Adrenal gland (tissue), 5 donors: ENCODE measurements at regions not wholly inside any gene's neighbourhood (a gene's known extent, or its start where the extent isn't known, plus 50 kb on each side); places are given as distances from the start of the nearest gene placed in this dataset.

Experiments used
- CTCF ChIP-seq, 6 experiments: fragments of 450-650 bp in 4 of 6; fragments of 200-600 bp in 2 of 6; sonication (generic) in 1 of 6; IDR thresholded peaks; 1 replicate in 5 of 6; 2 replicates in 1 of 6; pipeline versions ENCODE4 v1.5.1 to v1.8.0; 2016 to 2021; ENCODE audit warnings: antibody characterized with exemption in 6 of 6, mild to moderate bottlenecking in 2 of 6, moderate library complexity in 1 of 6
- POLR2A ChIP-seq, 2 donors: fragments of 450-650 bp; IDR thresholded peaks; one replicate each; pipeline ENCODE4 v1.6.1; 2017; ENCODE audit warnings: antibody characterized with exemption in 2 of 2, mild to moderate bottlenecking in 2 of 2, moderate library complexity in 1 of 2
- donor health status: DM: no; HTN: no; CAD: no.

- no peak for TF ChIP-seq POLR2A (IDR thresholded peaks at IDR 0.05)
- no peak for TF ChIP-seq CTCF (IDR thresholded peaks at IDR 0.05)
Observed at GRCh38 chr21:22374218-22374969, 1376.2 kb downstream of the NCAM2 start.
